NAMALWA (cell line): ENCODE measurements at regions not wholly inside any gene's neighbourhood (a gene's known extent, or its start where the extent isn't known, plus 50 kb on each side); places are given as distances from the start of the nearest gene placed in this dataset.

Source experiments
- DNase-seq: peaks from one replicate; pipeline ENCODE4 v3.0.0-alpha.2; 2015; ENCODE audit warnings: low spot score

GRCh38 chr4:177573507-177573906, 131.3 kb upstream of the AGA start:
- DNase-seq, result no peak

GRCh38 chr4:177574446-177574845, 132.2 kb upstream of the AGA start:
- DNase-seq, result no peak

- no peak for DNase-seq
These were observed 137.4 kb upstream of the AGA start for GRCh38 chr4:177579649-177580048.

- DNase-seq, result no peak
These were observed 140.8 kb upstream of the AGA start for GRCh38 chr4:177582992-177583391.

DNA sequence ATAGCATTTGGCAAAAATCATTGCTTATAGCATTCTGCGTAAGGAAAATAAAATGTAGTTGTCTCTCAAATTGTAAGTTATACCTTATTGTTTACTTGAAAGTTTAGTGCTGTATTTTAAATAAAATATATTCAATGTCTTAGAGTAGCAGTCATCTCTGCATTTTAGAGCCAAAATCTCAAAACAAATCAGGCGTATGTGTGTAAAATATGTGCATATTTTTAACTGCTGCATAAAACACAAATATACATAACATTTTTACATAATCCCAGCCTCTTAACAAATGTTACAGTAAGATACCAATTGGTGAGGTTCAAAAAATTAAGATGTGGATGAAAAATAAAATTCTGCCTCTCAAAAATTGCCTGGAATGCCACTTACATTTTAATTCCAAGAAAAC, 145.8 kb upstream of the AGA start:
- DNase-seq, result no peak

- DNase-seq, result no peak
These were observed 153.1 kb upstream of the AGA start for GRCh38 chr4:177595386-177595785.

- no peak for DNase-seq
These were observed 153.8 kb upstream of the AGA start for GRCh38 chr4:177596035-177596434.

DNA sequence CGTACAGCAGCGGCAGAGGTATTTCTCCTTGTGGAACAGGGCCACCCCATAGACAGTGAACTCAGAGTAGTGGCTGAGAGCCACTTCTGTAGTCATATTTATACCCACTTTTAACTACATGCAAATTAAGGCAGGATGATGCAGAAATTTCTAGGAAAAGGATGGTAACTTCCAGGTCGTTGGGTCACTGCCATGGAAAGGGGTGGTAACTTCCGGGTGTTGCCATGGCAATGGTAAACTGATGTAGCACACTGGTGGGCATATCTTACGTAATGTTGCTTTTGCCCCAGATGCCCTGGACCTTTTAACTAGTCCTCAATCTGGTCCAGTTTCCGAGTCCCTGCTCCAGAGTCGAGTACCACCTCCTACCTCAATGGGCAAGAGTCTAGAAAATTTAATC, 154.8 kb upstream of the AGA start:
- no peak for DNase-seq

DNA sequence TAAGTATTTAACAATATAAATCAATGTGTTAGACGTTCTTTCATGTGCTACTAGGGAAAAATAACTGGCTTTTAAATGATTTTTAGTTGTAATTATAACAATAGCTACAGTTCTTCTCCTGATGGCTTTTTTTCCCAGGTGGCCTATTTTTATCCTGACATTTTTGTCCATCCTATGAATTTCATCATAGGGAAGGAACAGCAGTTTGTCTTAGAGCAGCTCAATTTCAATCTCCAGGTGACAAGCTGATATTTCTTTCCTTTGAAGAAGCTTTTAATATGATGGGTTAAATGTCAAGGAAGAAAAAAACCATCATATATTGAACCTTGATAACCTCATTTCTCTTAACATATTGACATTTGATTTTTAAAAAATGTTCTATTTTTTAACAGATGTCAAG, 163.0 kb upstream of the AGA start:
- no peak for DNase-seq

DNA sequence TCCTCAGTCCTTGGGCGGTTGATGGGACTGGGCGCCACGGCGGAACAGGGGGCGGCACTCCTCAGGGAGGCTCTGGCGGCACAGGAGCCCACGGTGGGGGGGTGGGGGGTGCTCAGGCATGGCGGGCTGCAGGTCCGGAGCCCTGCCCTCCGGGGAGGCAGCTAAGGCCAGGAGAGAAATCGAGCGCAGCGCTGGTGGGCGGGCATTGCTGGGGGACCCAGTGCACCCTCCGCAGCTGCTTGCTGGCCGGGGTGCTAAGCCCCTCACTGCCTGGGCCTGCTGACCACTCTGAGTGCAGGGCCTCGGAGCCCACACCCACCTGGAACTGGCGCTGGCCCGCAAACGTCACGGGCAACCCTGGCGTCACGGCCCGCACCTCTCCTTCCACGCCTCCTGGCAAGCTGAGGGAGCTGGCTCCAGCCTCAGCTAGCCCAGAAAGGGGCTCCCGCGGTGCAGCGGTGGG, 164.9 kb upstream of the AGA start:
- DNase-seq, result no peak

- DNase-seq, result no peak
These were observed 169.9 kb upstream of the AGA start for GRCh38 chr4:177611974-177612664.

- DNase-seq, result no peak
These were observed 170.4 kb upstream of the AGA start for GRCh38 chr4:177612684-177613083.

DNA sequence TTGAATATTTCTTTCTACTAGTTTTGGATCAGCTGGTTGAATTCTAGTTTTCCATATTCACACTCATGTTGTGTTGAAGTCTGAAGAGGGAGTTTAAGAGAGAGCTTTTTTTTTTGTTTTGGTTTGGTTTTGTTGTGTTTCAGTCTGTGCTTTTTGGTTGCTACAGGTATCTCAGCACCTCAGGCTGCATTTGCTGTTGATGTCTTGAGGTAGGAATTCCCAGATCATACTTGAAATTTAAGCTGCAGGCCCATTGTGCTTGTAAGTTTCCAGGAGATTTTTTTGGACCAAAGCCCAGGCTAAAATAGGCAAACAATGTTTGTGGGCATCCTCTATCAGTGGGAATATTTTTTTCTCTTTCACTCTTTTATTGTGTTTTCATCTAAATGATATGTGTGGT, 190.2 kb upstream of the AGA start:
- DNase-seq, result no peak

- DNase-seq, result no peak
These were observed 196.6 kb upstream of the AGA start for GRCh38 chr4:177638871-177639270.

DNA sequence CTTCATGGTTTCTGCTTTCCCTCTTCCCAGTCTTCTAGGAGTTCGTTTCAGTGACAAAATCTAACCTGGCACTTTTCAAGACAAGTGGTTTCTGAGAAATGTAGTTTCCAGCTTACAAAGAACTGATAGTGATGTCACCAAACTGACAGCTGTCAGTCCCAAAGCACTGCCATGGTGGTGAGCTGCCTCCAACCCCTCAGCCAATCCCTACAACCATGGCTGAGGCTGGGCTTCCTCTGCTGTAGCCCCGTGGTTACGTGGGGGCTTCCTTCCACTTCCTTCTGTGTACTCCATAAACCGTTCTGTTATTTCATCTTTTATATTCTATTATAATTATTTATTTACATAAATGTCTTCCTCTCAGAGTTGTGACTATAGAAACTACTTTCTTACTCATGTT, 198.6 kb upstream of the AGA start:
- no peak for DNase-seq

DNA sequence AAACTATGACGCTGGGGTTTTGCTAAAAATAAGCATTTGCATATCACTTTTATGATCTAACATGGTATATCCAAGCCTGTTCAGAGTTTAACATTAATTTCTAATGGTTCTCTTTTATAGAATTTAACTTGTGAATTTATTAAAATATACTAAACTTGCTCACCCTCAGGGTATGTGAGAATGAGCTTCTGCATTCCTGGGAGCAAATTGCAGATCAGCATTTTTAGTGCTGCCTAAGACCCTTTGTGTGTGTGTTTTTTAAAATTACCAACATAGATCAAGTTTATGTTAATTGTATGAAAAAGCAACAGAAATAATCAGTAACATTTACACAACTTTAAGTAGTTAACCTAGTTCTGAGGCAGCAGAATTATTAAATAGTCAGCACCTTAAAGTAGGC, 218.0 kb upstream of the AGA start:
- no peak for DNase-seq

DNA sequence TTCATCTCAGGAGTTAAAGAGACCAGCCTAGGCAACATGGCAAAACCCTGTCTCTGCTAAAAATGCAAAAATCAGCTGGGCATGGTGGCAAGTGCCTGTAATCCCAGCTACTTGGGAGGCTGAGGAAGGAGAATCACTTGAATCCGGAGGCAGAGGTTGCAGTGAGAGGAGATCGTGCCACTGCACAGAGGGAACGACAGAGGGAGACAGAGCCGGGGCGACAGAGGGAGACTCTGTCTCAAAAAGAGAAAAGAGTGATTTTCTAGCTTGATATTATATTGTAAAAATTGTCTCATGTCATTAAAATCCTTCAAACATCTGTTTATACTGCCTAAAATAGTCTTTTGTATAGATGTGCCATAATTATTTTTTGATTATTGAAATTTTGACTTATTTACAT, 225.4 kb upstream of the AGA start:
- no peak for DNase-seq

GRCh38 chr4:177671387-177671786, 229.2 kb upstream of the AGA start:
- no peak for DNase-seq

- DNase-seq, result no peak
These were observed 229.6 kb upstream of the AGA start for GRCh38 chr4:177671845-177672244.

GRCh38 chr4:177673985-177674489, 231.8 kb upstream of the AGA start:
- no peak for DNase-seq

DNA sequence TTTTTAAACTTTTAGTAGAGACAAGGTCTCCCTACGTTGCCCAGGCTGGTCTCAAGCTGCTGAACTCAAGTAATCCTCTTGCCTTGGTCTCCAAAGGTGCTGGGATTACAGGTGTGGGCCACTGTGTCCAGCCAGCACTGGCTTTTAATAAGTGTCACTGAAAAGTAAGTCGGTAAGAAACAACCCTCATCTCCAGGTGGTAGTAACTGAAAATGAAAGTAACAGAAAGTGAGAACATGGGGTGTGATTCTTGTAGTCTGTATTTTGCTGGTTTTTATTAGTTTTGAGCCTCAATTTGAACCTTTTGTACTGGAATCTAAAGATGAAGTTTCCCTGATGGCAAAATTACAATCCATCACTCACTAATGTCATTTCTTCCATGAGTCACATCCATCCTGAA, 238.1 kb upstream of the AGA start:
- no peak for DNase-seq

- DNase-seq, result no peak
These were observed 239.7 kb upstream of the AGA start for GRCh38 chr4:177681902-177682301.

DNA sequence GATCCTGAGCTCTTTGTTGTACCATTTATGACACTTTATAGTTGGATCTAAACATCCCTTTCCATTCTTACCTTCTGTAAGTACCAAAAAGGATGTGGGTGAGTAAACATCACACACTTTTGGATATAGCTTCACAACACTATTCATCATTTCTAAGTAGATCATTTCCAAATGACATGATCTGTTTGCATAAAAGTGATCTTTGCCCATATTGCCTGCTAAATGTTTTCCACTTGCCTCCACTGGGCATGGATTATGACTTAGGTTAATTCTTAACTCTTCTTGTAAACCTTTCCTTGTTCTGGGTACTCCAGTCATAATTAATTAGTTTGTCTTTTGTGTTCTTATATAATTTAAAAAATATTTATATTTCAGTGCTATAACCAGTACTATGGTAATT, 244.9 kb upstream of the AGA start:
- DNase-seq, result no peak

DNA sequence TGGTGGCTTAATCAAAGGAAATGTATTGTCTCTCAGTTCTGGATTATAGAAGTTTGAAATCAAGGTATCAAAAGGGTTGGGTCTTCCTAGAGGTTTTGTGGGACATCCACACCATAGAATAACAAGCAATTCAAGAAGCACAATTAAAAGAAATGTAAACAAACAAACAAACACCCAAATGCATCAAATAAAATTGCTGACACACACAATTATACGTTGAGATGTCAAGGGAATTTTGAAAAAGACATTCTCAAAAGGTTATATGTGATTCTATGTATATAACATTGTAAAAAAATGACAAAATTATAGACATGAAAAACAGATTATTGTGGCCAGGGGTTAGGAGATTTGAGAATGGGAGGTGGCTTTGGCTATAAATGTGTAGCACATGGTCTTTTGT, 250.7 kb upstream of the AGA start:
- DNase-seq, result no peak
